ENCODE measurements at regions not wholly inside any gene's neighbourhood (a gene's known extent, or its start where the extent isn't known, plus 50 kb on each side); places are given as distances from the start of the nearest gene placed in this dataset.
A peak's percentile ranks its signal among the peaks of the same experiment; 100 is the strongest.

DNA sequence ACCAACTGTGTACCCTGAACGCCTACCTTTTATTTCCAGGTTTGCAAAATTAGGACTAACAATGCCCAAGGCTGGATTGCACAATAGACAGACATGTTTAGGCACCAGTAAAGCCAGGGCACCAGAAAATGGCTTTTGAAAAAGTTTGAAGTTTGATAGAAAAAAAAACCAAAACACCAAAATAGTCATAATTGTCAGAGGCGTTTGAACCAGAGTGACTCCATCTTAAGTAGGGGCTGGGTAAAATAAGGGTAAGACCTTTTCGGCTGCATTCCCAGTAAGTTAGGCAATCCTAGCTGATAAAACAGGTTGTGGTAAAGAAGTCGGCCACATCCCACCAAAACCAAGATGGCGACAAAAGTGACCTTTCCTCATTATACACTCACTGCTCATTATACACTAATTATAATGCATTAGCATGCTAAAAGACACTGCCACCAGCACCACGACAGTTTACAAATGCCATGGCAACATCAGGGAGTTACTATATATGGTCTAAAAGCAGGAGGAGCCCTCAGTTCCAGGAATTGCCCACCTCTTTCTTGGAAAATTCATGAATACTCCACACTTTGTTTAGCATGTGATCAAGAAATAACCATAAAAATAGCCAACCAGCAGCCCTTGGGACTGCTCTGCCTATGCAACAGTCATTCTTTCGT is 71.2 kb upstream of the EPCAM start (continued):
- TF ChIP-seq BACH1 (tag; IDR thresholded peaks at IDR 0.05) (peak; percentile 99), HDAC2 (IDR thresholded peaks at IDR 0.05) (peak; percentile 20; the same call in 1 of the 2 replicates), MAFG (tag; conservative IDR thresholded peaks at IDR 0.05) (peak; percentile 43; the same call in 1 of the 2 replicates), TEAD1 (CRISPR knock-in tag; IDR thresholded peaks at IDR 0.05) (peak in 1 of 2 experiments; percentile 98; a peak in 2 of 4 replicates), CHD1 (IDR thresholded peaks at IDR 0.05; ENCODE audit: low read length) (no peak), FOXJ2 (tag; IDR thresholded peaks at IDR 0.05) (peak; percentile 46), POLR3G (IDR thresholded peaks at IDR 0.05; ENCODE audit: extremely low read depth, insufficient read length, insufficient replicate concordance) (no peak), SREBF2 (CRISPR knock-in tag; IDR thresholded peaks at IDR 0.05) (no peak), ZNF354B (CRISPR knock-in tag; IDR thresholded peaks at IDR 0.05) (peak; percentile 94), SMAD2 (IDR thresholded peaks at IDR 0.05; ENCODE audit: low read depth, low read length) (no peak), CBFA2T2 (conservative IDR thresholded peaks at IDR 0.05) (no peak), ESRRA (IDR thresholded peaks at IDR 0.05; ENCODE audit: borderline replicate concordance, low read depth) (0 out of 2 replicates have a peak, but pooled peaks have one; percentile 43), ZNF57 (CRISPR knock-in tag; IDR thresholded peaks at IDR 0.05) (no peak), PPARD (CRISPR knock-in tag; IDR thresholded peaks at IDR 0.05) (0 out of 2 replicates have a peak, but pooled peaks have one; percentile 56), ZBTB17 (CRISPR knock-in tag; IDR thresholded peaks at IDR 0.05) (peak; percentile 93), POLR2B (IDR thresholded peaks at IDR 0.05; ENCODE audit: low read depth, partially characterized antibody) (no peak)
- TF ChIP-seq, protein P1, sequence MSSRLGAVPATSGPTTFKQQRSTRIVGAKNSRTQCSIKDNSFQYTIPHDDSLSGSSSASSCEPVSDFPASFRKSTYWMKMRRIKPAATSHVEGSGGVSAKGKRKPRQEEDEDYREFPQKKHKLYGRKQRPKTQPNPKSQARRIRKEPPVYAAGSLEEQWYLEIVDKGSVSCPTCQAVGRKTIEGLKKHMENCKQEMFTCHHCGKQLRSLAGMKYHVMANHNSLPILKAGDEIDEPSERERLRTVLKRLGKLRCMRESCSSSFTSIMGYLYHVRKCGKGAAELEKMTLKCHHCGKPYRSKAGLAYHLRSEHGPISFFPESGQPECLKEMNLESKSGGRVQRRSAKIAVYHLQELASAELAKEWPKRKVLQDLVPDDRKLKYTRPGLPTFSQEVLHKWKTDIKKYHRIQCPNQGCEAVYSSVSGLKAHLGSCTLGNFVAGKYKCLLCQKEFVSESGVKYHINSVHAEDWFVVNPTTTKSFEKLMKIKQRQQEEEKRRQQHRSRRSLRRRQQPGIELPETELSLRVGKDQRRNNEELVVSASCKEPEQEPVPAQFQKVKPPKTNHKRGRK (tag; IDR thresholded peaks at IDR 0.05) = no peak
- TF ChIP-seq, protein P2, sequence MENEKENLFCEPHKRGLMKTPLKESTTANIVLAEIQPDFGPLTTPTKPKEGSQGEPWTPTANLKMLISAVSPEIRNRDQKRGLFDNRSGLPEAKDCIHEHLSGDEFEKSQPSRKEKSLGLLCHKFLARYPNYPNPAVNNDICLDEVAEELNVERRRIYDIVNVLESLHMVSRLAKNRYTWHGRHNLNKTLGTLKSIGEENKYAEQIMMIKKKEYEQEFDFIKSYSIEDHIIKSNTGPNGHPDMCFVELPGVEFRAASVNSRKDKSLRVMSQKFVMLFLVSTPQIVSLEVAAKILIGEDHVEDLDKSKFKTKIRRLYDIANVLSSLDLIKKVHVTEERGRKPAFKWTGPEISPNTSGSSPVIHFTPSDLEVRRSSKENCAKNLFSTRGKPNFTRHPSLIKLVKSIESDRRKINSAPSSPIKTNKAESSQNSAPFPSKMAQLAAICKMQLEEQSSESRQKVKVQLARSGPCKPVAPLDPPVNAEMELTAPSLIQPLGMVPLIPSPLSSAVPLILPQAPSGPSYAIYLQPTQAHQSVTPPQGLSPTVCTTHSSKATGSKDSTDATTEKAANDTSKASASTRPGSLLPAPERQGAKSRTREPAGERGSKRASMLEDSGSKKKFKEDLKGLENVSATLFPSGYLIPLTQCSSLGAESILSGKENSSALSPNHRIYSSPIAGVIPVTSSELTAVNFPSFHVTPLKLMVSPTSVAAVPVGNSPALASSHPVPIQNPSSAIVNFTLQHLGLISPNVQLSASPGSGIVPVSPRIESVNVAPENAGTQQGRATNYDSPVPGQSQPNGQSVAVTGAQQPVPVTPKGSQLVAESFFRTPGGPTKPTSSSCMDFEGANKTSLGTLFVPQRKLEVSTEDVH (IDR thresholded peaks at IDR 0.05; ENCODE audit: low read depth, partially characterized antibody) = no peak
- TF ChIP-seq, protein P3, sequence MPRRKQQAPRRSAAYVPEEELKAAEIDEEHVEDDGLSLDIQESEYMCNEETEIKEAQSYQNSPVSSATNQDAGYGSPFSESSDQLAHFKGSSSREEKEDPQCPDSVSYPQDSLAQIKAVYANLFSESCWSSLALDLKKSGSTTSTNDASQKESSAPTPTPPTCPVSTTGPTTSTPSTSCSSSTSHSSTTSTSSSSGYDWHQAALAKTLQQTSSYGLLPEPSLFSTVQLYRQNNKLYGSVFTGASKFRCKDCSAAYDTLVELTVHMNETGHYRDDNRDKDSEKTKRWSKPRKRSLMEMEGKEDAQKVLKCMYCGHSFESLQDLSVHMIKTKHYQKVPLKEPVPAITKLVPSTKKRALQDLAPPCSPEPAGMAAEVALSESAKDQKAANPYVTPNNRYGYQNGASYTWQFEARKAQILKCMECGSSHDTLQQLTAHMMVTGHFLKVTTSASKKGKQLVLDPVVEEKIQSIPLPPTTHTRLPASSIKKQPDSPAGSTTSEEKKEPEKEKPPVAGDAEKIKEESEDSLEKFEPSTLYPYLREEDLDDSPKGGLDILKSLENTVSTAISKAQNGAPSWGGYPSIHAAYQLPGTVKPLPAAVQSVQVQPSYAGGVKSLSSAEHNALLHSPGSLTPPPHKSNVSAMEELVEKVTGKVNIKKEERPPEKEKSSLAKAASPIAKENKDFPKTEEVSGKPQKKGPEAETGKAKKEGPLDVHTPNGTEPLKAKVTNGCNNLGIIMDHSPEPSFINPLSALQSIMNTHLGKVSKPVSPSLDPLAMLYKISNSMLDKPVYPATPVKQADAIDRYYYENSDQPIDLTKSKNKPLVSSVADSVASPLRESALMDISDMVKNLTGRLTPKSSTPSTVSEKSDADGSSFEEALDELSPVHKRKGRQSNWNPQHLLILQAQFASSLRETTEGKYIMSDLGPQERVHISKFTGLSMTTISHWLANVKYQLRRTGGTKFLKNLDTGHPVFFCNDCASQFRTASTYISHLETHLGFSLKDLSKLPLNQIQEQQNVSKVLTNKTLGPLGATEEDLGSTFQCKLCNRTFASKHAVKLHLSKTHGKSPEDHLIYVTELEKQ (CRISPR knock-in tag; IDR thresholded peaks at IDR 0.05) = peak; percentile 94
- TF ChIP-seq, protein P4, sequence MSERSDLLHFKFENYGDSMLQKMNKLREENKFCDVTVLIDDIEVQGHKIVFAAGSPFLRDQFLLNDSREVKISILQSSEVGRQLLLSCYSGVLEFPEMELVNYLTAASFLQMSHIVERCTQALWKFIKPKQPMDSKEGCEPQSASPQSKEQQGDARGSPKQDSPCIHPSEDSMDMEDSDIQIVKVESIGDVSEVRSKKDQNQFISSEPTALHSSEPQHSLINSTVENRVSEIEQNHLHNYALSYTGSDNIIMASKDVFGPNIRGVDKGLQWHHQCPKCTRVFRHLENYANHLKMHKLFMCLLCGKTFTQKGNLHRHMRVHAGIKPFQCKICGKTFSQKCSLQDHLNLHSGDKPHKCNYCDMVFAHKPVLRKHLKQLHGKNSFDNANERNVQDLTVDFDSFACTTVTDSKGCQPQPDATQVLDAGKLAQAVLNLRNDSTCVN (CRISPR knock-in tag; IDR thresholded peaks at IDR 0.05) = peak; percentile 94

All from K562 (cell line).